ENCODE measurements at regions not wholly inside any gene's neighbourhood (a gene's known extent, or its start where the extent isn't known, plus 50 kb on each side); places are given as distances from the start of the nearest gene placed in this dataset.

- TF ChIP-seq CTCF (IDR thresholded peaks at IDR 0.05; ENCODE audit: low read depth, low read length, poor library complexity, severe bottlenecking): no peak
- no peak for TF ChIP-seq EZH2phosphoT487 (IDR thresholded peaks at IDR 0.05; ENCODE audit: borderline replicate concordance, low read length)
Observed at GRCh38 chr12:90026516-90026915, 317.9 kb upstream of the ATP2B1 start.
